ENCODE measurements at regions not wholly inside any gene's neighbourhood (a gene's known extent, or its start where the extent isn't known, plus 50 kb on each side); places are given as distances from the start of the nearest gene placed in this dataset.
"Not testable (repeated sequence)": the region's sequence is repeated elsewhere in the genome, so short reads cannot be mapped to it uniquely, and the experiment has no call there.

DNA sequence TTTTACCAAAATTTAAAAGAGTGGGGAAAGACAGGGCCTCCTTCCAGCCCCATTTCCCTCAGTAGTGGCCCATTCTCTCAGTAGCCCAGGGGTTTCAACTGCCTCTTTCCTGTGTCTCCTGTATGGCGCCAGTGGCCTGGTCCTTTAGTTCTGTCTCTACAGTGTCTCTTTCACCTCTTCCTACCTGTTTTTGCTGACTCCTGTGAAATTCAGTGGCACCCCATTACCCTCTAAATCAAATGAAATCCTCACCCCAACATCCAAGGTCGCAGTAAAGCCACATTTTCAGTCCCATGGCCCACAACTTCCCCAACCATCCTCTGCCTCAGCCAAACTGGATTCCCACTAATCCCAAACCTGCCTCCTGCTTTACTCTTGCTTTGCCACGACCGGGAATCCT is 200.7 kb downstream of the IPMK start:
- no peak for DNase-seq

DNA sequence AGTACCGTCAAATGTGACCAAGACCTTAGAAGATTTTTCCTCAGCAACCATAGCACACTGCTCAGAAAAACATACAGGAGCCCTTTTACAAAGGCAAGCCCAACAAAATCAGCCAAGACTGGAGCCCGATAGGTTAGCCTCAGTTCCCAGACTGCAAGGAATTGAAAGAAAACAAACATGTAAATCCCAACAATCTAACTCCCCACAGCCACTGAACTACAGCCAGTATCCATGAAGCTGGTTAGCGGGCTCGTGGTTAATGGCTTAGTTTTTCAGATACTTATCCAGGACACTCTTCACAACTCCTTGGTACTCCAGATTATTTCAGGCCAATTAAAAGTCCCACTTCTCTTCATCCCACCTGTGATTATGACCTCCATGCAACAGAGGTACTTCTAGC is 201.6 kb downstream of the IPMK start:
- no peak for DNase-seq

DNA sequence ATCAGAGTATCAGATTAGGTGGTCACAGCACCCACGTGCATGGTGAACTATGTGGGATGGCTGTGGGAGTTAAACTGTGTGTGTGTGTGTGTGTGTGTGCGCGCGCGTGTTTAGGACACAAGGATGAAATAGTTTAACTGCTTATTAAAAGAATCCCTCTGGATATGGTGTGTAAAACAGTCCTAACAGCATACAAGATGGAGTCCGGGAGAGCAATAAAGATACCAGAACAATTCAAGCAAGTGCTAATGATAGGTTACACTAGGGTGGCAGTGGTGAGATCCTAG is 202.2 kb downstream of the IPMK start:
- DNase-seq, result no peak

GRCh38 chr10:58064714-58065528 is 202.8 kb downstream of the IPMK start:
- DNase-seq, result peak; percentile 55 to 72

GRCh38 chr10:58063861-58064480 is 203.7 kb downstream of the IPMK start:
- DNase-seq, result no peak

GRCh38 chr10:58058683-58059082 is 209.0 kb downstream of the IPMK start:
- DNase-seq, result not testable (repeated sequence)

DNA sequence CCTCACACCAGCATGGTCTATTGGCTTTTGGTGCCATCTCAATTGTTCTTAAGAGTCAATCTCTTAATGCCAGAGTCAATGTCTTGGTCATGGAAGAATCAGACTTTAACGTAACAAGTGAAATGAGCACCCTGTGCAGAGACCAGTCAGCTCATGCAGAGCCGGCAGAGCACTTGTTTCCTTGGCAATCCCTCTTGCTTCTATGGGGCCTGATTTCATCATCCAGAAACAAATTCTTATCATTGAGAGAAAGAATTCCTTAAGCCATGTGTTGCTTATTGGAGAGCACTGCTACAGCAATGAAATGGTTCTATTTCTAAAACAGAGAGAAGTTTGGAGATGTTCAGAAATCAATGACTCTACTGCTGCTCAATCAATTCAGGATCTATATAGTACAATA is 212.8 kb downstream of the IPMK start:
- no peak for DNase-seq

- no peak for DNase-seq
Observed at GRCh38 chr10:58052772-58053171, 214.9 kb downstream of the IPMK start.

GRCh38 chr10:58050575-58050974 is 217.1 kb downstream of the IPMK start:
- DNase-seq, result no peak

DNA sequence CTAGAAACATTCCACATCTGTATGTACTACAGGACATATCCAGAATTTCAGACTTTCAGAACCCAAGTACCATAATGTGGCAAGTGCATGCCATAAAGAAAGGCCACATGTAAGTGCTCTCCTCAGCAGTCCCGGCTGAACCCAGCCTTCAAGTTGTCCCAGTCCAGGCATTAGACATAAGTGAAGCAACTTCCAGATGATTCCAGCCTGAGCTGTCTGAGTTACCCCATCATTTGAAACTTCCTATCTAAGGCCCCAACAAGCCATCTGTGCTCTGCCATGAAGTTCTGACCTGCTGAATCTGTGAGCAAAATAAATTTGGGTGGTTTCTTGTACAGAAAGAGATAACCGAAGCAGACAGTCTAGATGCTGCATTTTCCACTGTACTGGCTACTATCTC is 218.8 kb downstream of the IPMK start:
- no peak for DNase-seq

GRCh38 chr10:58044072-58044471 is 223.6 kb downstream of the IPMK start:
- DNase-seq, result no peak

DNA sequence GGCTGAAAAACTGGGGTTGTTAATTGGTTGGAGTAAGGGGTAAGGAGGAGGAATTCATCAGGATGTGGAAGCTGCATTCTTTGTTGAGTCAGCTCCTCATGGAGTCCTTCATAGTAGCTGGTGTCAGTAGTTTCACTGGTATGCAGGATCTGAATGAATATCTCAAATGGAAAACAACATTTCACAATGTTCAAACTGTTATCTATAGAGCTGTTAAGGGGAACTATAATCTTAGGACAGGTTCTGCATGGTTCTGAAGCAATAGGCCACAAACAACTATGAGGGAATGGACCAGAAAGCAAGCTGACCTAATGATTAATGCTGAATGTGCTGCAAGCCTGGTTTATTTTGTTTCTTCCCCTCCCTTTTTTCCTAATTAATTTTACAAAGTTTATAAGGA is 225.8 kb downstream of the IPMK start:
- DNase-seq, result no peak

DNA sequence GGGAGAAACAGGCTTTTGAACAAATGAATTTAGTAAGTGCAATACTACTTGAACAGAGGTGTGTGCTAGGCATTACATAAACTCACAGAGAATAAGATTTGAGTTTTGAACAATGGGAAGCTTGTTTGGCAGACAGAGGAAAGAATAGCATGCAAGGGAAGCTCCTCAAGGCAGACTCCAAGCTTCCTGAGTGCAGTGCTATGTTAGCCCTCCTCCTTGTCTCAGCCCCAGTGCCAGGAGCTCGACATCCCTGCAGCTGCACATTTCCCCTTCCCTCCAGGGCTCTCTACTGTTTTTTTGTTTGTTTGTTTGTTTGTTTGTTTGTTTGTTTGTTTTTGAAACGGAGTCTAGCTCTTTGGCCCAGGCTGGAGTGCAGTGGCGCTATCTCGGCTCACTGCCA is 237.5 kb downstream of the IPMK start:
- no peak for DNase-seq

- DNase-seq, result no peak
Observed at GRCh38 chr10:58028597-58029366, 238.9 kb downstream of the IPMK start.

GRCh38 chr10:58027426-58027825 is 240.3 kb downstream of the IPMK start:
- DNase-seq, result no peak

- no peak for DNase-seq
Observed at GRCh38 chr10:58026036-58026435, 241.7 kb downstream of the IPMK start.

DNA sequence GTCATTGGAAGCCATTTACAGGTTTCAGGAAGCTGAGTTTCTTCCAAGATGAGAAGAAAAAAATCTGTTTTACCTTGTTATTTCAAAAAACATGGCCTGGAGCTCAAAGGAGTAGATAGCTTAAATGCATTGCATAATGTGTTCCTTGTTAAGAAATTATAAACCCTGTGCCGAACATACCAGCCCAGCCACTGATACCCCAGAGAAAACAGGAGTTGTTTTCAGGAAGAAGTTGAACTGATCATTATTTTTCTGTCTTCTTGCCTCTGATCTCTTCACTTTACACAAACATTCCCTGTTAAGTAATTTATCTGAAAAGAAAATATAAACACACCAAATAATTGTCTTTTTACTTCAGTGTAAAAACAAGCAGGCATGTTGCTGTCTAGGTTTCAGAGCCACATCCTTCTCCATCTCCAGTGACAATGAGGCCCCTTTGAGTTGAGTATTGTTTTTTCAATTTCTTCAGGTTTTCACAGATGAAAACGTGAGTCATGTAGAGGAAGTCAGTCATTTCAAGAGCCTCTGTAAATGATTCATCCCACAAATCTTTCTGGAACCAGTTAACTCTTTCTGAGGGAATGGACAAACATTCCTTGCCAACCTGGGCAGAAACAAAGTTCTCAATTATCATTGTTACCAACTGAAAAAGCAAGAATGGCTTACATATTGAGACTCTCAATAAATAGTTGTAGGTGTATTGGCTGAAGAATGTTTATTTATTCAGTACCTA is 244.2 kb downstream of the IPMK start:
- no peak for DNase-seq

DNA sequence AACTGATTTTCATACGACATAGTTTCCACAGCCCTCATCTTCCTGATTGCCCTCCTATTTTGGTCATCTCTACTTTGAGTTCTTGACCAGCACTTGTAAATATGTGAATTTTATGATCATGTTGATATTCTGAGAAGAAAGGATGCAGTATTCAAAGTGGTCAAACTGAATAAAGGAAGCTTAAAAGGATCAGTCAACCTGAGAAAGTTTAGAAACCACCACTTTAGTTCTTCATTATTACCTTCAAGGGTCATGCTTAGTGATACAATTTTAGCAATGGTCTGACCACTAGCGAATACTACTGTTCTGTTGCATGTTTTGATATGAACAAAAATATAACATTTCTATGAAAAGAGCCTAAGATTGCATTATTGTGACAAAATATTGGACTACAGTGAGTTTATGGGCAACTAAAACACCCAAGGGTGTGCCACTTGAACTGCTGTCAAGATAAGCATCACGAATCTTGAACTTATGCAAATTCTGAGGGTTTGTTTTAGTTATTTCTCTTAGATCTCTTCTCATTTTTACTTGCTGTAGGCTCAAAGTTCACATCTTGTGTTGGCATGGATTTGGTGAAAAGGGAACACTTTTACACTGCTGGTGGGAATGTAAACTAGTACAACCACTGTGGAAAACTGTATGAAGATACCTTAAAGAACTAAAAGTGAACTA is 247.7 kb downstream of the IPMK start:
- no peak for DNase-seq

DNA sequence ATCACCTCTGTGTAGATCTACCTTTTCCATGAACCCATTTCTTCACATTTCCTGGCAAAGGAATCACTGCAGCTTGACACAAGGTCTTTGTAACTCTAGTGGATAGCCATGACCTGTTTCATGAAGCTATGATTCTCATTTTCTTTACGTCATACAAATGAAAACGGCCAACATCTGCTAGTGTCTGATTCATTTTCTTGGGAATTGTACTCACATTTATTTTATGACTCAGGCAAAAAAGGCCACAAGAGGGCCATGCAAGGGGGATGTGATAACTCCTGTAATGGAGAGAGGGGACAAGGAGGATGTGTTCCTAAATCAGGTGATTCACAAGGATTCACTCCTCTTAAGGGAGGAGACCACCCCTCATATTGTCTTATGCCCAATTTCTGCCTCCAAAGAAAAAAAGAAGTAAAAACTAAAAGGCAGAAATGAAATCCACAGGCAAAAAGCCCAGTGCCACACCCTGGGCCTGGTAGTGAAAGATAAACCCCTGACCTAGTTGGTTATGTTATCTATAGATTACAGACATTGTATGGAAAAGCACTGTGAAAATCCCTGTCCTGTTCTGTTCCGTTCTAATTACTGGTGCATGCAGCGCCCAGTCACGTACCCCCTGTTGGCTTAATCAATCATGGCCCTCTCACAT is 249.9 kb downstream of the IPMK start:
- no peak for DNase-seq

GRCh38 chr10:58016614-58017013 is 251.1 kb downstream of the IPMK start:
- DNase-seq, result no peak

- no peak for DNase-seq
Observed at GRCh38 chr10:58014436-58014835, 253.3 kb downstream of the IPMK start.

DNA sequence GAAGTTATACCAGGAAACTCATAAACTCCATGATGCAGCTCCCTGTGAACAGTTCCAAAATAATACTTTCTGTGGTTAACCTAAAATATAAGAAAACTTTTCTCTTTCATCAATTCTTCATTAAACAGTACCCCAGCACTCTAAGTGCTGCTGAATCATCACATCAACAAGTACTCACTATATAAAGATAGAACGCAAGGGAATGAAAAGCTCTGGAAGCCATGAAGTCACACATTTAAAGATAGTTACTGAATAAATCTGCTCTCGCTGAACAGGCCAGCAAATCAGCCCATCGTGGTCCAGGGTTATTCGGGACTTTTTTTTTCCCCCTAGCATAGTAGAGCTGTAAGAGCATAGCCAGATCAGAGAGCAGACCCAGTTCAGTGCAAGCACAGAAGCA is 254.3 kb downstream of the IPMK start:
- no peak for DNase-seq

Measured in hippocampal formation (tissue), 2 donors.